HCT116 (cell line): ENCODE measurements at regions not wholly inside any gene's neighbourhood (a gene's known extent, or its start where the extent isn't known, plus 50 kb on each side); places are given as distances from the start of the nearest gene placed in this dataset.

Experiments used
- ATAC-seq: fragments of 200-7000 bp; cut with Tn5 transposase; 2 replicates; pipeline ENCODE4 v1.9.1; 2020; ENCODE audit warnings: mild to moderate bottlenecking, moderate library complexity
- BruUV-seq: library from RNA; stranded (reverse); fragments of 400-500 nt; replicated peaks from 2 replicates; lab custom pipeline; 2021; lab: Mats Ljungman, UMichigan
- CTCF ChIA-PET: fragments of 300-600 bp; sonication (Branson Sonifier 250); formaldehyde crosslinking; loops from one replicate; lab custom pipeline; 2021; ENCODE audit warnings: antibody characterized with exemption; lab: Charles Lee
- POLR2A ChIA-PET: fragments of 300-600, 350-600 bp; sonication (Branson Sonifier 250); formaldehyde crosslinking; loops from one replicate; lab custom pipeline; 2021; ENCODE audit warnings: antibody characterized with exemption; lab: Charles Lee
- RAD21 ChIA-PET, 2 experiments: fragments of 300-600 bp; sonication (Branson Sonifier 250); formaldehyde crosslinking; loops; one replicate each; lab custom pipeline; 2023; ENCODE audit warnings: low total read pairs in 2 of 2; ENCODE audit not compliant: uncharacterized antibody in 2 of 2, unreplicated experiment in 2 of 2, low non-redundant PET in 1 of 2; lab: Charles Lee
- DNase-seq: peaks from one replicate; pipeline ENCODE4 v3.0.0-alpha.2; 2010; ENCODE audit warnings: low read depth, low spot score
- H2AFZ ChIP-seq: fragments of 200-600 bp; shearing (Covaris generic), sonication (generic); 2 replicates; pipeline ENCODE4 v1.6.1; 2017; ENCODE audit warnings: low read depth, mixed run types, mixed read lengths, antibody characterized with exemption, low read length; ENCODE audit not compliant: poor library complexity, severe bottlenecking
- H3K27ac ChIP-seq: 2 replicates; pipeline ENCODE4 v1.5.1; 2012; ENCODE audit warnings: low read depth, low read length
- H3K27me3 ChIP-seq: fragments of 200-600 bp; sonication (generic); 2 replicates; pipeline ENCODE4 v1.6.1; 2016; ENCODE audit warnings: mixed run types, low read length, mixed read lengths; ENCODE audit not compliant: insufficient read depth
- H3K36me3 ChIP-seq, 2 experiments: fragments of 200-500 bp in 1 of 2; fragments of 200-600 bp in 1 of 2; sonication (Bioruptor generic) in 1 of 2; sonication (generic) in 1 of 2; 2 replicates each; pipeline versions ENCODE4 v1.5.1 to v1.6.1; 2014 to 2016; ENCODE audit warnings: low read length in 2 of 2, inconsistent platforms in 1 of 2, mixed read lengths in 1 of 2, mixed run types in 1 of 2; ENCODE audit not compliant: insufficient read depth in 2 of 2, control insufficient read depth in 1 of 2
- H3K4me1 ChIP-seq, 2 experiments: fragments of 200-600 bp in 1 of 2; sonication (generic) in 1 of 2; 2 replicates each; pipeline versions ENCODE4 v1.5.1 to v1.6.1; 2012 to 2017; ENCODE audit warnings: low read length in 2 of 2, inconsistent platforms in 1 of 2, mild to moderate bottlenecking in 1 of 2, mixed read lengths in 1 of 2, mixed run types in 1 of 2, moderate library complexity in 1 of 2; ENCODE audit not compliant: insufficient read depth in 2 of 2, control insufficient read depth in 1 of 2
- H3K4me2 ChIP-seq: fragments of 200-600 bp; sonication (generic); 2 replicates; pipeline ENCODE4 v1.6.1; 2017; ENCODE audit warnings: mixed run types, low read length, mixed read lengths
- H3K4me3 ChIP-seq, 2 experiments: fragments of 200-600 bp in 1 of 2; sonication (generic) in 1 of 2; replicated peaks in 1 of 2; 2 replicates each; pipeline ENCODE4 v1.5.1; 2011 to 2016; ENCODE audit warnings: low read length in 2 of 2, control low read depth in 1 of 2, low read depth in 1 of 2, mild to moderate bottlenecking in 1 of 2, mixed read lengths in 1 of 2, mixed run types in 1 of 2
- H3K79me2 ChIP-seq: fragments of 200-600 bp; sonication (generic); 2 replicates; pipeline ENCODE4 v1.6.1; 2017; ENCODE audit warnings: mild to moderate bottlenecking, mixed run types, low read length, moderate library complexity, mixed read lengths; ENCODE audit not compliant: insufficient read depth
- H3K9ac ChIP-seq: fragments of 200-600 bp; sonication (generic); 2 replicates; pipeline ENCODE4 v1.6.1; 2016; ENCODE audit warnings: low read length, mixed read lengths
- H3K9me2 ChIP-seq: fragments of 200-600 bp; sonication (generic), shearing (Covaris generic); 2 replicates; pipeline ENCODE4 v1.6.1; 2017; ENCODE audit warnings: mixed run types, mild to moderate bottlenecking, moderate library complexity; ENCODE audit not compliant: insufficient read depth
- H3K9me3 ChIP-seq, 2 experiments: fragments of 200-500 bp in 1 of 2; fragments of 200-600 bp in 1 of 2; sonication (Bioruptor generic) in 1 of 2; sonication (generic) in 1 of 2; 2 replicates each; pipeline ENCODE4 v1.6.1; 2014 to 2017; ENCODE audit warnings: low read length in 2 of 2, mixed read lengths in 2 of 2, inconsistent platforms in 1 of 2, low read depth in 1 of 2, mild to moderate bottlenecking in 1 of 2, mixed run types in 1 of 2, moderate library complexity in 1 of 2; ENCODE audit not compliant: control insufficient read depth in 1 of 2, insufficient read depth in 1 of 2
- H4K20me1 ChIP-seq: fragments of 200-600 bp; sonication (generic), shearing (Covaris generic); 2 replicates; pipeline ENCODE4 v1.6.1; 2017; ENCODE audit warnings: mixed run types, mild to moderate bottlenecking, moderate library complexity; ENCODE audit not compliant: insufficient read depth
- CTCF ChIP-seq, 3 experiments: fragments of 200-600 bp in 1 of 3; sonication (generic) in 1 of 3; IDR thresholded peaks in 2 of 3; conservative IDR thresholded peaks in 1 of 3; 2 replicates each; pipeline ENCODE4 v1.5.1; 2012 to 2017; ENCODE audit warnings: low read depth in 2 of 3, low read length in 2 of 3, antibody characterized with exemption in 1 of 3, borderline replicate concordance in 1 of 3, control low read depth in 1 of 3, mild to moderate bottlenecking in 1 of 3, mixed read lengths in 1 of 3, mixed run types in 1 of 3, moderate library complexity in 1 of 3; ENCODE audit not compliant: insufficient read depth in 1 of 3
- EZH2 ChIP-seq: fragments of 200-600 bp; sonication (generic); IDR thresholded peaks from 2 replicates; pipeline ENCODE4 v1.6.1; 2017; ENCODE audit warnings: antibody characterized with exemption, mixed run types
- EZH2phosphoT487 ChIP-seq: fragments of 200-600 bp; IDR thresholded peaks from 2 replicates; pipeline ENCODE4 v1.6.1; 2018; ENCODE audit warnings: antibody characterized with exemption, borderline replicate concordance
- REST ChIP-seq: IDR thresholded peaks from 2 replicates; pipeline ENCODE4 v1.6.1; 2012; ENCODE audit warnings: low read depth
- intact Hi-C: fragments of 100-400 bp; cut with micrococcal nuclease; formaldehyde crosslinking; loops from 2 replicates; pipeline ENCODE4 v1.10.0; 2022

GRCh38 chr1:228933753-228934152, 198.5 kb downstream of the RHOU start:
- Histone ChIP-seq H2AFZ (no peak overlapping the region), H3K4me2 (no peak overlapping the region), H3K9me3 (no peaks in the 10 kb centered on the region), H3K79me2 (no peaks in the 10 kb centered on the region), H3K9me2 (no peaks in the 10 kb centered on the region), H3K36me3 (no peaks in the 10 kb centered on the region), H3K27ac (no peak overlapping the region), H3K27me3 (no peaks in the 10 kb centered on the region), H3K9ac (no peak overlapping the region), H4K20me1 (no peaks in the 10 kb centered on the region), H3K4me3 (no peak overlapping the region), H3K4me1 (no peaks in the 10 kb centered on the region)
- no TSS peak for BruUV-seq
- DNase-seq (no peak), ATAC-seq (no peak)
- TF ChIP-seq CTCF (IDR thresholded peaks at IDR 0.05 in 2 of 3, conservative IDR thresholded peaks at IDR 0.05 in 1 of 3; ENCODE audit: borderline replicate concordance in 1 of 3, insufficient read depth in 1 of 3, low read depth in 2 of 3, low read length in 2 of 3) (no peak), REST (no peak), EZH2phosphoT487 (no peak), EZH2 (no peak)
- RAD21 ChIA-PET: no interaction called here
- intact Hi-C loops: no loop called here
- POLR2A ChIA-PET: no interaction called here
- CTCF ChIA-PET: no interaction called here
